ENCODE measurements at regions not wholly inside any gene's neighbourhood (a gene's known extent, or its start where the extent isn't known, plus 50 kb on each side); places are given as distances from the start of the nearest gene placed in this dataset.

GRCh38 chr5:156094001-156094400 is 233.0 kb upstream of the SGCD start:
- TF ChIP-seq CTCF (IDR thresholded peaks at IDR 0.05; ENCODE audit: insufficient read depth, low read length, poor library complexity, severe bottlenecking) (no peak), EZH2phosphoT487 (conservative IDR thresholded peaks at IDR 0.05; ENCODE audit: low read length) (no peak)
